Gastroesophageal sphincter (tissue), 3 donors: ENCODE measurements at regions not wholly inside any gene's neighbourhood (a gene's known extent, or its start where the extent isn't known, plus 50 kb on each side); places are given as distances from the start of the nearest gene placed in this dataset.

Experiments
- EP300 ChIP-seq: sonication (generic); formaldehyde crosslinking; IDR thresholded peaks from one replicate; pipeline ENCODE4 v1.6.1; 2017; ENCODE audit warnings: antibody characterized with exemption, mild to moderate bottlenecking
- POLR2A ChIP-seq, 2 donors: fragments of 450-650 bp; IDR thresholded peaks; one replicate each; pipeline ENCODE4 v1.6.1; 2017; ENCODE audit warnings: antibody characterized with exemption in 2 of 2, mild to moderate bottlenecking in 2 of 2, moderate library complexity in 1 of 2
- POLR2AphosphoS5 ChIP-seq: sonication (generic); formaldehyde crosslinking; IDR thresholded peaks from one replicate; pipeline ENCODE4 v1.6.1; 2017; ENCODE audit warnings: antibody characterized with exemption
- TF ChIP-seq, protein P1 (sequence below), 4 experiments: fragments of 200-600 bp in 2 of 4; fragments of 450-650 bp in 2 of 4; sonication (generic) in 1 of 4; IDR thresholded peaks; one replicate each; pipeline ENCODE4 v1.5.1; 2017 to 2019; ENCODE audit warnings: antibody characterized with exemption in 4 of 4, mild to moderate bottlenecking in 2 of 4, moderate library complexity in 2 of 4

DNA sequence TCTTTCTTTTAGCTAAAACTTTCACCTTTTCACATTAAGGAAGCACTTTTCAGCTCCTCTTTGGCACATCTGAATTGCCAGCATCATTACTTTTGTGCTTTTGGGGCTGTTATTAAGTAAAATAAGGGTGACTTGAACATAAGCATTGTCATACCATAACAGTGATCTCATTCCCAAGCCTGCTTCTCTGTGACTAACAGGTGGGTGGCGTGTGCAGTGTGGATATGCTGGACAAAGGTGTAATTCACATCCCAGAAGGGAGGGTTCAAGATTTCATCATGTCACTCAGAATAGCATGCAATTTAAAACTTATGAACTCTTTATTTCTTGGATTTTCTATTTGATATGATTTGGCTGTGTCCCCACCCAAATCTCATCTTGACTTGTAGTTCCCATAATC, 517.4 kb upstream of the MKI67 start:
- TF ChIP-seq, protein P1, sequence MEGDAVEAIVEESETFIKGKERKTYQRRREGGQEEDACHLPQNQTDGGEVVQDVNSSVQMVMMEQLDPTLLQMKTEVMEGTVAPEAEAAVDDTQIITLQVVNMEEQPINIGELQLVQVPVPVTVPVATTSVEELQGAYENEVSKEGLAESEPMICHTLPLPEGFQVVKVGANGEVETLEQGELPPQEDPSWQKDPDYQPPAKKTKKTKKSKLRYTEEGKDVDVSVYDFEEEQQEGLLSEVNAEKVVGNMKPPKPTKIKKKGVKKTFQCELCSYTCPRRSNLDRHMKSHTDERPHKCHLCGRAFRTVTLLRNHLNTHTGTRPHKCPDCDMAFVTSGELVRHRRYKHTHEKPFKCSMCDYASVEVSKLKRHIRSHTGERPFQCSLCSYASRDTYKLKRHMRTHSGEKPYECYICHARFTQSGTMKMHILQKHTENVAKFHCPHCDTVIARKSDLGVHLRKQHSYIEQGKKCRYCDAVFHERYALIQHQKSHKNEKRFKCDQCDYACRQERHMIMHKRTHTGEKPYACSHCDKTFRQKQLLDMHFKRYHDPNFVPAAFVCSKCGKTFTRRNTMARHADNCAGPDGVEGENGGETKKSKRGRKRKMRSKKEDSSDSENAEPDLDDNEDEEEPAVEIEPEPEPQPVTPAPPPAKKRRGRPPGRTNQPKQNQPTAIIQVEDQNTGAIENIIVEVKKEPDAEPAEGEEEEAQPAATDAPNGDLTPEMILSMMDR (IDR thresholded peaks at IDR 0.05): no peak
- TF ChIP-seq POLR2AphosphoS5 (no peak), EP300 (no peak), POLR2A (IDR thresholded peaks at IDR 0.05) (no peak)
